ENCODE measurements at regions not wholly inside any gene's neighbourhood (a gene's known extent, or its start where the extent isn't known, plus 50 kb on each side); places are given as distances from the start of the nearest gene placed in this dataset.
"Not testable (repeated sequence)": the region's sequence is repeated elsewhere in the genome, so short reads cannot be mapped to it uniquely, and the experiment has no call there.

DNA sequence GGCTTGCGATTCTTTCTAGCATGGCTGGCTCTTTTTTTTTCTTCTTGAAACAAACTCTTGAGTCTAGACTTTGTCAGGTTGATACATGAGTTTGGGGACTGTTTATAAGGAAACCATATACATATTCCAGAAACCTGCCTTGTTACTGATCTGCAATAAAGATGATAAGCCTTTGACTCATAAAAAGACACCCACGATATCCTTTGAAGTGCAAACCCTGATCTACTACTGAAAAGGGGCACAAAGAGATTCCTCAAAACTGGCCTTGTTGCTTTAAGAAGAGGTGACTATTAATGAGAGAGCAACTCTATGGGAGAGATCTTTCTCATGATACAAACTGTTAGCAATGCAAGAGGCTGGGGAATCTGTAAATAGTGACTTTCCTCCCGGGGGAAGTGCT, 247.1 kb downstream of the ANKRD30B start:
- not testable (repeated sequence) for H3K4me3 ChIP-seq (ENCODE audit: severe bottlenecking); H3K4me1 ChIP-seq (ENCODE audit: insufficient read depth, poor library complexity, severe bottlenecking); ATAC-seq (ENCODE audit: low read depth); H3K27me3 ChIP-seq (ENCODE audit: insufficient read depth, poor library complexity, severe bottlenecking); H3K36me3 ChIP-seq (ENCODE audit: low read depth); H3K9me3 ChIP-seq (ENCODE audit: severe bottlenecking); H3K27ac ChIP-seq (ENCODE audit: poor library complexity, severe bottlenecking); DNase-seq (ENCODE audit: low spot score)

DNA sequence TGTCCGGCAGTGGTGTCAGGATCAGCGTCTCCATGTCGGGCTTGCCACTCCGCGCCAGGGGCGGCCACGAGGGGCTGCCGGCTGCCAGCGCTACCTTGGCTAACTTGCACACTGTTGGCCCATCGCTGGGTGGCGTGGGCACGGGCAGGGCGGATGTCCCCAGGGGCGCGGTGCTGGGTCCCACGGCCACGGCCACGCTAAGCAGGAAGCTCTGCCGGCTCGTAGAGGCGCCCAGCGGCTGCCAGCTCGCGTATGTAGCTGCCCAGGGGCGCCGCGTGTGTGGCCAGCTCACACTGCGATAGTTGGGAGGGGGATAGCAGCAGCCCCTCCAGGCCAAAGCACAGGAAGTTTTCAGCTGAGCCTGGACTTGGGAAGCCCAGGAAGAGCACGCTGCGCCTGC, 249.4 kb downstream of the ANKRD30B start:
- no peak for TF ChIP-seq CTCF (IDR thresholded peaks at IDR 0.05; ENCODE audit: poor library complexity, severe bottlenecking)
- no peaks in the 10 kb centered on the region for H3K27me3 ChIP-seq (ENCODE audit: insufficient read depth, poor library complexity, severe bottlenecking)
- H3K36me3 ChIP-seq (ENCODE audit: low read depth), result no peaks in the 10 kb centered on the region
- no peak for DNase-seq (ENCODE audit: low spot score)
- H3K9me3 ChIP-seq (ENCODE audit: severe bottlenecking), result no peaks in the 10 kb centered on the region
- ATAC-seq (ENCODE audit: low read depth), result no peak
- H3K4me3 ChIP-seq (ENCODE audit: severe bottlenecking), result no peak overlapping the region
- H3K27ac ChIP-seq (ENCODE audit: poor library complexity, severe bottlenecking), result no peak overlapping the region
- no peaks in the 10 kb centered on the region for H3K4me1 ChIP-seq (ENCODE audit: insufficient read depth, poor library complexity, severe bottlenecking)

GRCh38 chr18:14997899-14998298, 249.9 kb downstream of the ANKRD30B start:
- not testable (repeated sequence) for H3K27ac ChIP-seq (ENCODE audit: poor library complexity, severe bottlenecking); H3K4me3 ChIP-seq (ENCODE audit: severe bottlenecking); H3K9me3 ChIP-seq (ENCODE audit: severe bottlenecking); H3K36me3 ChIP-seq (ENCODE audit: low read depth); DNase-seq (ENCODE audit: low spot score); H3K4me1 ChIP-seq (ENCODE audit: insufficient read depth, poor library complexity, severe bottlenecking); ATAC-seq (ENCODE audit: low read depth); H3K27me3 ChIP-seq (ENCODE audit: insufficient read depth, poor library complexity, severe bottlenecking)

GRCh38 chr18:14998360-14999042, 250.5 kb downstream of the ANKRD30B start:
- not testable (repeated sequence) for H3K27me3 ChIP-seq (ENCODE audit: insufficient read depth, poor library complexity, severe bottlenecking); H3K36me3 ChIP-seq (ENCODE audit: low read depth); ATAC-seq (ENCODE audit: low read depth); H3K9me3 ChIP-seq (ENCODE audit: severe bottlenecking); DNase-seq (ENCODE audit: low spot score); H3K27ac ChIP-seq (ENCODE audit: poor library complexity, severe bottlenecking); H3K4me3 ChIP-seq (ENCODE audit: severe bottlenecking); H3K4me1 ChIP-seq (ENCODE audit: insufficient read depth, poor library complexity, severe bottlenecking)

DNA sequence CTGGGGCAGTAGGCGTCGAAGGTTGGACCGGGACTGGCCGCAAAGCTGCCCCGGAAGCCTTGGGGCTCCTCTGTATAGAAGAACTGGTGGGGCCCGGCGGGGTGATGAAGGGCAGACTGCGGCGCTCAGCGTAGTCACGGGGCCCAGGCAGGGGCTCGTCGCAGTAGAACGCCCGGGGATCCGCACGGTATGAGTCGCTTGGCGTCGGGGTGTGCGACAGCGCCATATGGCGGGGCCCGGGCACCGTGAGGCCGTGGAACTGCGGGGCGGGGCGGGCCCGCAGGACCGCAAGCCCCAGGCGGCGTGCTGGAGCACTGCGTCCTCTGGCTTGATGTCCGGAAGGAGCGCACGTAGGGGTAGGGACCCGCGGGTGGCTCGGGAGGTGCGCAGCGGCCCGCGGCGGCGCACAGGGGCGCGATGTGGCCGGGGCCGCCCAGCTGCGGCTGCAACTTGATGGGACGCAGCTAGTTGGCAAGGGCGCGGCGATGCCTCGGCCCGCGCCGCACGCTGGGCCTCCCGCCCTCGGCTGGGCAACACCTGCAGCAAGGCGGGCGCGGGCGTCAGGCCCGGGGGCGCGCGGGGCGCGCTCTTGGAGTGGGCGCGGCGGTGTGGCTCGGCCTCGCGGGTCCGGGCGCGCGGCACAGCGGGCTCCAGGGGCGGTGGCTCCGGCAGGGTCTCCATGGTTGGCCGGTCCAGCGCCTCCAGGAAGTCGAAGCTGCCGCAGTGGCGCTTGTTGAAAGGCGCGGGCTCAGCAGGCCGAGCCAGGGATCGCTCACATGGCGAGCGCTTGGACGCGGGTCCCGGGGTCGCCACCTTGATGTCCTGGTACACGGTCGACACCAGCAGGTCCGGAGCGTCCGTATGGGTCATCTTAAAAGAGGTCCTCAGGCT, 251.4 kb downstream of the ANKRD30B start:
- ATAC-seq (ENCODE audit: low read depth) (no peak), DNase-seq (ENCODE audit: low spot score) (no peak)
- H3K27me3 ChIP-seq (ENCODE audit: insufficient read depth, poor library complexity, severe bottlenecking), result no peaks in the 10 kb centered on the region
- no peaks in the 10 kb centered on the region for H3K36me3 ChIP-seq (ENCODE audit: low read depth)
- no peak overlapping the region for H3K4me3 ChIP-seq (ENCODE audit: severe bottlenecking)
- no peak overlapping the region for H3K27ac ChIP-seq (ENCODE audit: poor library complexity, severe bottlenecking)
- no peaks in the 10 kb centered on the region for H3K4me1 ChIP-seq (ENCODE audit: insufficient read depth, poor library complexity, severe bottlenecking)
- H3K9me3 ChIP-seq (ENCODE audit: severe bottlenecking), result no peaks in the 10 kb centered on the region
- no peak for TF ChIP-seq CTCF (IDR thresholded peaks at IDR 0.05; ENCODE audit: poor library complexity, severe bottlenecking)

DNA sequence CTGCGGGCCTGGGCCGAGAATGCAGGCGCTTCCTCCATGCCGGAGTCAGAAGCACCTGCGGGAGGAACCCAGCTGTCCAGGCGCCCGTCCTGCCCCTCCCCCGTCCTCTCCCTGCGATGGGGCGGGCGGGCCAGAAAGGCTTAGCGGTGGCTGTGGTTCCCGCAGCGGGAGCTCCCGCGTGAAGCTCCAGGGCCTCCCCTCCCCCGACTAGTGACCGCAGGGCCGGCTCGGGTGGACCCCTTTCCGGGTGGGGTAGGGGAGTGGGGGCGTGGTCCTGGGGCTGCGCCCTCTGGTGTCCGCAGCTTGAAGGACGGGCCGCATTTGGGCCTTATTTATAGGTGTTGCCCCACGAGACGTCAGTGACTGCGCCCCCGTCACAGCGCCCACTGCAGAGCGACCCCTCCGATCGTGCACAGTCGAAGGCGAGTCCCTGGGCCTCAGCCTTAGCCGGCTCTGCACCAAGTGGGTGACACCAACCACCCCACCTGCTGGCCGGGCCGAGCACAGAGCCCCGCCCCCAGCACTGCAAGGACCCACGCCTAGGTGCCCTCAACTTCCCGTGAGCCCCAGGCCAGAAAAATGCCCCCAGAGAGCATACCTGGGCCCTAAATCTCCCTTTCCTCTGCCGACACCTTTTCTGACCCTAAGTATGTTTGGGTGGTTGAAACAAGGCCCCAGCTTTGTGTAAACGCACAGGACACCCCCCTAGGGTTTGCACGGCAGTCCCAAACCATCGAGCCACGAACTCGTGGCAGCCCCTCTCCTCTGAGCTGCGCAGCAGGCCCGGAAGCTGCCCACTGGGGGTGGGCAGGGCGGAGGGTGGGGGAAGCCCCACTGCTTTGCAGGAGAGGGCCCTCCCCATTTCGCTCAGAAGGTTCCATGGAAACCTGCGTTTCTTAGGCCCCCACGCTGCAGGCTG, 252.4 kb downstream of the ANKRD30B start:
- not testable (repeated sequence) for H3K9me3 ChIP-seq (ENCODE audit: severe bottlenecking); DNase-seq (ENCODE audit: low spot score); H3K27me3 ChIP-seq (ENCODE audit: insufficient read depth, poor library complexity, severe bottlenecking); H3K36me3 ChIP-seq (ENCODE audit: low read depth); H3K4me3 ChIP-seq (ENCODE audit: severe bottlenecking); H3K4me1 ChIP-seq (ENCODE audit: insufficient read depth, poor library complexity, severe bottlenecking); H3K27ac ChIP-seq (ENCODE audit: poor library complexity, severe bottlenecking)
- peak; percentile 22 for TF ChIP-seq CTCF (IDR thresholded peaks at IDR 0.05; ENCODE audit: poor library complexity, severe bottlenecking)
- peak; percentile 40; the same call in 1 of the 3 replicates for ATAC-seq (ENCODE audit: low read depth)

DNA sequence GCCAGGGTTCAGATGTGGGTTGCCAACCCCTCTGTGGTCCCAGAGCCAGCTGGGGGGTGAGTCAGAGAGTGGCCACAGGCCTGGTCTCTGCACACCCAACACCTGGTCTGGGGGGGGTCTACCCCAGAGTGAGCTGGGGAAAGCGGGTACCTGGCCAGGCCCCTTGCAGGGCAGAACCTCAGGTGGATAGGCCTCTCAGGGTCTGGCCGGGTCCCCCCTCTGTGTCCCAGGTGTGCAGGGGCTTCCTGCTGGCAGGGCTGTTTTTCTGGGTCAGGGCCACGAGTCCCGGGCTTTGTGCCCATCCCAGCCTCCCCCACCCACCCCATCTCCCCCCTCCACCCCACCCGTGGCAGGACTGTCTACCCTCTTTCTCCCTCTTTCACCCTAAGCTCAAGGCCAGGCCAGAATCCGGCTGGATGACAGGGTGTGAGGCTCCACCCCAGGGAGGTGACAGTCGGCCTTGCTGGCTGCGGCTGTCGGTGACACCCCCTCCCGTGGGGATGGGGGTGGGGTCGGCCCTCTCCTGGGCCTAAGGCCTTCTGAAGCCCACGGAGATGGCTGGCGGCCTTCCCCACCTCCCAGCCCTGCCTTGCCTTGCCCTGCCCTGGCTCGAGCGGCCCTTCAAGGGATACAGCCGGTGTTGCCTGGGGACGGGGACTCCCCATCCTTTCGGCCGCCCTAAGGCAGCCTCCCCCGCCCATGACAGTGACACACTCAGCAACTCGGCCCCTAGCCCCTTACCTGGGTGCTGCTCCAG, 253.2 kb downstream of the ANKRD30B start:
- not testable (repeated sequence) for H3K4me3 ChIP-seq (ENCODE audit: severe bottlenecking); H3K36me3 ChIP-seq (ENCODE audit: low read depth); H3K9me3 ChIP-seq (ENCODE audit: severe bottlenecking); DNase-seq (ENCODE audit: low spot score); H3K27me3 ChIP-seq (ENCODE audit: insufficient read depth, poor library complexity, severe bottlenecking); ATAC-seq (ENCODE audit: low read depth); H3K27ac ChIP-seq (ENCODE audit: poor library complexity, severe bottlenecking); H3K4me1 ChIP-seq (ENCODE audit: insufficient read depth, poor library complexity, severe bottlenecking)

DNA sequence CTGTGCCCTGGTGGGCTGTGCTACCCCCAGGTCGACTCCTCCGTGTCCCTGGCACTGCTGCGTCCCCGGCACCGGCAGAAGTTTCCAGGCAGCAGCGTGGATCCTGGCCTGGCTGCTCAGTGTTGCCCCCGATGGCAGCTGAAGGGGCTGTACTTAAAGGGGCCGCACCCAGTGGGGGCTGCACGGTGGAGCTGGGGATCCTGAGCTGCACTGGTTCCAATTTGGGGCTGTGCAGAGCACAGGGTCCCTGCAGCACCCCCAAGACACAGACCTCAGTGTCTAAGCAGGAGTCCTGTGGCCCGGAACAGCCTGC, 253.8 kb downstream of the ANKRD30B start:
- not testable (repeated sequence) for H3K4me3 ChIP-seq (ENCODE audit: severe bottlenecking); ATAC-seq (ENCODE audit: low read depth); DNase-seq (ENCODE audit: low spot score); H3K36me3 ChIP-seq (ENCODE audit: low read depth); H3K27ac ChIP-seq (ENCODE audit: poor library complexity, severe bottlenecking); H3K27me3 ChIP-seq (ENCODE audit: insufficient read depth, poor library complexity, severe bottlenecking); H3K9me3 ChIP-seq (ENCODE audit: severe bottlenecking); H3K4me1 ChIP-seq (ENCODE audit: insufficient read depth, poor library complexity, severe bottlenecking)

All from RWPE2 (cell line).